WTC11 (cell line): ENCODE measurements at regions not wholly inside any gene's neighbourhood (a gene's known extent, or its start where the extent isn't known, plus 50 kb on each side); places are given as distances from the start of the nearest gene placed in this dataset.

ENCODE experiments used
- ATF3 ChIP-seq: sonication (generic); formaldehyde crosslinking; conservative IDR thresholded peaks from 2 replicates; pipeline ENCODE4 v1.8.1; 2022; ENCODE audit warnings: mild to moderate bottlenecking, missing genetic modification reagents
- CTCF ChIP-seq: fragments of 200-600 bp; IDR thresholded peaks from 2 replicates; pipeline ENCODE4 v1.8.0; 2022; ENCODE audit warnings: antibody characterized with exemption
- JAZF1 ChIP-seq: fragments of 250-450 bp; sonication (Bioruptor Pico); IDR thresholded peaks from 2 replicates; pipeline ENCODE4 v1.9.0; 2021; ENCODE audit warnings: moderate library complexity, mild to moderate bottlenecking, inconsistent platforms
- RELA ChIP-seq: sonication (generic); formaldehyde crosslinking; IDR thresholded peaks from 2 replicates; pipeline ENCODE4 v1.8.1; 2022; ENCODE audit warnings: missing genetic modification reagents, mild to moderate bottlenecking, borderline replicate concordance
- TP53 ChIP-seq: sonication (generic); formaldehyde crosslinking; IDR thresholded peaks from 2 replicates; pipeline ENCODE4 v1.8.1; 2023; ENCODE audit warnings: mild to moderate bottlenecking, missing genetic modification reagents

- TF ChIP-seq CTCF, result no peak
- TF ChIP-seq JAZF1 (CRISPR knock-in tag), result no peak
- no peak for TF ChIP-seq RELA (CRISPR knock-in tag)
- TF ChIP-seq TP53 (CRISPR knock-in tag), result no peak
- TF ChIP-seq ATF3, result no peak
These were observed 1247.4 kb downstream of the EFNA5 start for GRCh38 chr5:106423109-106423897.
